ENCODE measurements at regions not wholly inside any gene's neighbourhood (a gene's known extent, or its start where the extent isn't known, plus 50 kb on each side); places are given as distances from the start of the nearest gene placed in this dataset.
"Not testable (repeated sequence)": the region's sequence is repeated elsewhere in the genome, so short reads cannot be mapped to it uniquely, and the experiment has no call there.

- DNase-seq = no peak
Observed at GRCh38 chr6:130720076-130720715, 107.0 kb upstream of the SMLR1 start.

DNA sequence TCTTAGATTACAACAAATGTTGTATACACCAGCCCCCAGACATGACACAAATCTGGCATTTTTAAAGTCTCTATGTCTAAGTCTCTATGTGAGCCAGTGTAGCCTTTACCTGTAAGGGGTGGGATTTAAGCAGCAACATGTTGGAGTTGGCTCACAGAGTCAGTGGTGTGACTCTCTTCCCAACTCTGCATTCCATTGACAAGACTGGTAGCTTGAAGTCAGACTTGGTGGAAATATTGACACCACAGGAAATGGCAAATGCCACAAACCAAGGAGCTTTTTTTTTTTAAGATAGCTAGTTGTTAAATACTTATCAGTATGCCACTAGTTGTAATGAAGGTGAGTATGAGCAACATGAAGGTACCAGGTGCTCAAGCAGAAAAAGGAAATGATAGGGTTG is 103.1 kb upstream of the SMLR1 start:
- no peak for DNase-seq

DNA sequence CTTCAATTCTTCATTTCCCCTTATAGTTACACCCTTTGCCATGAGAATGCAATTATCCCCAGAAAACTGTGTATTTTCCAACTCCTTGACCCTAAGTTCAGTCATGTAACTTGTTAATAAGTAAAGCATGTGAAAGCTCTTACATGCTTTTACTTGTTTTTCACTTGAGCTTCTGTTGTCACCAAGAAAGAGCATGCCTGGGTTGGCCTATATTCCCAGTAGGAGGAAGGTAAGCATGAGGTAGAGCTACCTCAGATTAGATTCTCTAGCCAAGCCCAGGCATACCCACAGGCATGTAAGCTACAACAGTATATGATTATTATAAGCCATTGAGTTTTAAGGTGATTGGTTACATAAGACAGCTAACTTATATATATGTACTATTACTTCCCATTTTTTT is 101.7 kb upstream of the SMLR1 start:
- no peak for DNase-seq

- DNase-seq = not testable (repeated sequence)
Observed at GRCh38 chr6:130728064-130728463, 99.1 kb upstream of the SMLR1 start.

GRCh38 chr6:130730600-130730999 is 96.6 kb upstream of the SMLR1 start:
- no peak for DNase-seq

GRCh38 chr6:130734161-130734560 is 93.0 kb upstream of the SMLR1 start:
- no peak for DNase-seq

GRCh38 chr6:130740308-130740707 is 86.9 kb upstream of the SMLR1 start:
- DNase-seq = no peak

DNA sequence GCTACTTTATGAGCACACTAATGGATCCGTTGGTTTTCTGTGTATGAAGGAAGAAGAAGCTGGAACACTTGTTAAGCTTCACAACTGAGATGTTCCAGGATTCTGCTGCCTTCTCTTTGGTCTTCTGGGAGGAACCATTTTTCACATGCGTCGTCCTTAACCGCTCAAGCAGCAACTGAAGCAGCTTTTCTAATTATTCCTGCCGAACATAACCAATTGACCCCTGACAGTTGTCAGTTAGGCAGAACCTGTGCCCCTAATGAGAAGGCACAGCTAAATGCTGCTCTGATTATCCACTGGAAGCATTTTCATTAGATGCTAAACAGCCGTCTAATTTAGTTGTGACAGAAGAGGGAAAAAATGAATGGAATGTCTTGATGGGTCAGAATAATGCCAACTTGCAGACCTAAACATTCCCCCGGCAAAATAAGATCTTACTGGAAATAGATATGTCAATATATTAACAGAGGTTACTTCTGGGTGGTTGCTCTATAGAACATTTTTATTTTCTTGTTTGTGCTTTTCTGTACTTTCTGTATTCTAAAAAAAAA is 85.0 kb upstream of the SMLR1 start:
- DNase-seq = no peak

DNA sequence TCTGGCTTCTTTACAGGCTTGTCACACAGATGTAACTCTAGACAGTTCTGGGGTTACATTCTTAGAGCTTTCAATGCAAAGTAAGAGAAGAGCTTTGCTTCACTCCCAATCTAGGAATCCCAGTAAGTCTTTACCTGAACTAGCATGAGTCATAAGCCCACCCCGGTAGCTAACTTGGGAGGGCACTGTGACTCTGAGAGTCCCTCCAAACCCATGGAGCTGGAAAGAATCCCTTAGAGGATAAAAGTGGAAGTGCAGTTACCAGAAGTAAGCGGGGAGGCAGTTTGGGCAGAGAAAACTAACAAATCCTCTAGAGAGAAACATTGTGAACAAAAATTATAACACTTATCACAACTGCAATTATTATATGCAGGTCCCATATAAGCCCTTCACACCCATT is 84.0 kb upstream of the SMLR1 start:
- no peak for DNase-seq

DNA sequence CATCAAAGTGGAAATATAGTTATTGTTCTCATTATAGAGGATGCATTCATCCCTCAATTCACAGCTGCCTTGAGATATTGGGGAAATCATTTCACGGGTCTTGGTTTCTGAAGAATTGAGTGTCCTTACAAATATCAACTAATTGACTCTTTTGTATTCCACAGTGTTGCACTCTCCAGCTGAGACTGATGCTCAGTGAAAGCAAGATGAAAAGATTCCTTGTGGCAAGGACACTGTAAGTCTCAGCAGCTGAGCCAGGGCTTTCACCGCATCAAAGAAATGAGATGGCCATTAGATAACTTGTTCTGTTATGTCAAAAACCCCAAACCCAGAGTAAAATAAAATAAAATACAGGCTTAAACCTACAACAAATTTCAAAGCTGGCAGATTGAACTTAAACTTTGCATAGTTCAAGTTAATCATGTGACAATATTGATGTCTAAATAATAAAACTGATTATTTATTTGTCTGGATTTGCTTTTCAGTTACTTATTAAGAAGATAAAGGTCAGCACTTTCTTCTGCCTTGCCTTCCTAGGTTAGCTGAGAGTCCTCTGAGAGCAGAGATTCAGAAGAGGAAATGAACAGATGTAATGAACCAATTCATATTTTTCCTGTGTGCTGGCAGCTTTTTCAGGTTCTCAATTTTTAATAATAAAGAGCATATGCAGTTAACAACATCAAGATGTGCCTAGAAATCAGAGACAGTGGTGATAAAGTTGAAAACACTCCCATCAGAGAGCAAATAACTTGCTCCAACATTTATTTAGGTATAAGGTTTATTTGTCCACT is 82.4 kb upstream of the SMLR1 start:
- DNase-seq = no peak

DNA sequence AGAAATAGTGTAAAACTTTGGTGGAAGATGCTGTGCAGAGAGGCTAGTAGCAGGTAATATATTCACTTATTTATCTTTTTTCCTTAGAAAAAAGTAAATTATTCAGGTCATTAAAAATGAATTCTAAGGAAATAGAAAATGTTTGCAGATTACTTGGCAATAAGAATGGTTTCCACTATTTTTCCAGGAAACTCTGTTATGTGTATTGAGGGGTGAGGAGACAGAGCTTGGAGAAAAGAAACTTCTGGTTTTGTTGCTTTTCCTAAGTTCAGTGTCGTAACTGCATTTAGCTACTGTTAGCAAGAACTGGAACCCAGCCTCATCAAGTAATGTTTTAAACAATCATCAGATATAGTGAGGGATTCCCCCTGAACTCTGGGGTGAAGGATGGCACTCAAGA is 79.2 kb upstream of the SMLR1 start:
- no peak for DNase-seq

DNA sequence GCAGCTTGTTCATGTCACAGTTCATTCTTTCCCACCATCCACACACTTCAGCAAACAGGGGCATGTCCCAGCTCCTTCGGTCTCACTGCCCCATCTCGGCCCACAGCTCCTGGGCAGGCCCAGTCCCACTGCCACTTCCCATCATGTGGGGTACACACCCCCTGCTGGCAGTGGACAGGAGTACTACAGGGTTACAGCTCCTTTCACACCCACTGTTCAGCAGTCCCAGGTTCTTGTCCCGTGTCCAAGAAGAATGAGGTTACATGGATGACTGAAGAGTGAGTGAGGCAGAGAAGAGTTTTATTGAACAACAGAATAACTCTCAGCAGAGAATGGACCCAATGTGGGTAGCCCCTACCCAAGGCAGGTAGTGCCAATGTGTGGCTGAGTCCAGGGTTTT is 77.8 kb upstream of the SMLR1 start:
- no peak for DNase-seq

GRCh38 chr6:130752267-130752666 is 74.9 kb upstream of the SMLR1 start:
- DNase-seq = no peak

DNA sequence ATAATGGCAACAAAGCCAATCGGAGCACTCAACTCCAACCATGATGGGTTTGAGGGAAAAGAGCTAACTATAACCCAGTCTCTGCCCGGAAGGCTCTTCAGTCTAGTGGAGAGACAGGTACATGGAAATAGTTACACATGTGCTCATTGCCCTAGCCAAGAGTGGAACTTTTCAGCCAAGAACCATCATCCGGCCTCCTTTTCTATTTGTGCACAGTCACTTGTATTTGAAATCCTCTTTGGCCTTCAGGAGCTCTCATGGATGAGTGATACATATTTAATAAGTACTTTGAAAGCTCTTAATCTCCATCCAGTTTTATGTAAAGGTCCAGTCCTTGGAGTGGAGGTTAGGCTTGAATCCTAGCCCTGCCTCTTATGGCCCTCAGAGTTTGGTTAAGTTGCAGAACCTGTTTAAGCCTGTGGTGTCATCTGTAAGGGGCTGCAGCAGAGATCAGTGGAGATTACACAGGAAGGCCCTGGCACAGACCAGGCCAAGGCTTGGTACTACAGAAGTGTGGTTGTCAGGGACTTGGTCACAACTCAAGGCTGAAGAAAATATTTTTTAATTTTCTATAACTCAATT is 72.3 kb upstream of the SMLR1 start:
- DNase-seq = no peak

GRCh38 chr6:130755368-130756034 is 71.7 kb upstream of the SMLR1 start:
- no peak for DNase-seq

GRCh38 chr6:130756824-130757223 is 70.4 kb upstream of the SMLR1 start:
- no peak for DNase-seq

DNA sequence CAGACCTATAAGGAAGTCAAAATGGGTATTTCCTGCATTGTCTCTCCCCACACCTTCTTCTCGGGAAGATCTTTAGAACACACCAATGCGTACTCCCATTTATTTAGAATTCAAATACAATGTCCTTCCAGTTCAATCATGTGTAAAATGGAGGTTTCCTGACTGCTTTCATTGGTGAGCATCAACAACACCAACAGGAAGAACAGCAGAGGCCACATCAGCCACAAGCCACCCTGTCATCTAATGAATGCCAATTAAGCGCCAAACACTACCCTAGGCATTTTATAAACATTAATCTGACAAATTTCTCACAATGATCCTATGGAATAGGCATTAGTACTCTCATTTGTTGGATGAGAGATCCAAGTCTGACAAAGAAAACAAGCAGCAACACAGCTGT is 68.4 kb upstream of the SMLR1 start:
- DNase-seq = no peak

- no peak for DNase-seq
Observed at GRCh38 chr6:130760006-130760405, 67.2 kb upstream of the SMLR1 start.

GRCh38 chr6:130761286-130761685 is 65.9 kb upstream of the SMLR1 start:
- DNase-seq = no peak

DNA sequence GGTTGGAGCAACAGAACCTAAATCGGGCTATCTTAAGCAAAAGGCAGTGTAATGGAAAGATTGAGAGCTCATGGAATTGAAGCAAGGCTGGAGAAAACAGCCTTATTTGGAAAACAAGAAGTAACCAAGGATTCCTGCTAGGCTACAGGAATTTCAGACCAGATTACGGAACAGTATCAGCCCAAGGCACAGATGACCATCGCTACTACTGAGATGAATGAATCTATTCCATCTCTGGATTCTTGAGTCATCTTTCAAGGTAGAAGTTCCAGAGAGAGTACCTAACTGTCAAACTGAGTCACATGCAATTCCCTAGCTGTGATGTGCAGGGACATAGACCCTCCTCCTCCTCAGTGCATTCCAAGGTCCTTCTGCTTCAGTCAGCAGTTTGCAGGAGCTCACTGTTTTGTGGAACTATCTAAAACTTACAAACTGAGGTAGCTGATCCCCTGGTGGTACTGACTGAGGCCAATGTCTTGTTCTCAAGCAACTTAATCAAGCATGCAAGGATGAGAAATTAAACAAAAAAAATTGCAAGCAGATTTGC is 62.0 kb upstream of the SMLR1 start:
- no peak for DNase-seq

- no peak for DNase-seq
Observed at GRCh38 chr6:130766239-130767144, 60.7 kb upstream of the SMLR1 start.

- DNase-seq = no peak
Observed at GRCh38 chr6:130769861-130770260, 57.3 kb upstream of the SMLR1 start.
